ENCODE measurements at regions not wholly inside any gene's neighbourhood (a gene's known extent, or its start where the extent isn't known, plus 50 kb on each side); places are given as distances from the start of the nearest gene placed in this dataset.

DNA sequence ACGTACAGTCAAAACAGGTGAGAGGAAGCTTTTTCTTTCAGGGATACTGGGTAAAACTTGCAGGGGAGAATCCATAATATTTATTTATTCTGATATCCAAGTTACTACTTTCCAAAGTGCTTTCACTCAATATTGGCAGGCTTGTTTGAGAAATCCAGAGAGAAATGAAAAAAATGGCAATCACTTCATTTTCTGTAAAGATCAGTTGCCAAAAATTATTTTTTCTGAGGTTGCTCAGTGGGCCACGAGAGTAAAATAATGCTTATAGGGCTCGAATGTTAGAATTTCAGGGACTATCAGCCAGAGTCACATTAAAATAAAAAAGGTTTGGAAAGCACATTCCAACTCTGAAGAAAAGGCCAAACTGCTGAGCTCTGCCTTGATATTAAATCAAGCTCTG is 324.6 kb upstream of the RND3 start:
- no peak for TF ChIP-seq CTCF (conservative IDR thresholded peaks at IDR 0.05)
- TF ChIP-seq EZH2 (IDR thresholded peaks at IDR 0.05; ENCODE audit: low read depth), result no peak
- no peak for DNase-seq
- Histone ChIP-seq H3K4me1 (replicated peaks; ENCODE audit: insufficient read depth) (no peaks in the 10 kb centered on the region), H3K9me3 (ENCODE audit: insufficient read depth, low read depth) (no peaks in the 10 kb centered on the region), H2AFZ (no peak overlapping the region), H3K4me2 (no peak overlapping the region), H3K4me3 (no peak overlapping the region), H4K20me1 (ENCODE audit: insufficient read depth) (no peaks in the 10 kb centered on the region), H3K79me2 (ENCODE audit: low read depth) (no peaks in the 10 kb centered on the region), H3K27ac (no peak overlapping the region), H3K36me3 (ENCODE audit: low read depth) (no peaks in the 10 kb centered on the region), H3K27me3 (ENCODE audit: insufficient read depth, low read depth) (no peaks in the 10 kb centered on the region), H3F3A (ENCODE audit: insufficient read depth, low read depth) (no peaks in the 10 kb centered on the region), H3K9me2 (ENCODE audit: insufficient read depth) (no peaks in the 10 kb centered on the region)
- ChIA-PET CTCF (no interaction called here), POLR2A (ENCODE audit: unreplicated experiment) (no interaction called here)
- no TSS peak for BruUV-seq (replicated peaks)
- intact Hi-C loops (cut with micrococcal nuclease; ENCODE audit: unreplicated experiment), result no loop called here

DNA sequence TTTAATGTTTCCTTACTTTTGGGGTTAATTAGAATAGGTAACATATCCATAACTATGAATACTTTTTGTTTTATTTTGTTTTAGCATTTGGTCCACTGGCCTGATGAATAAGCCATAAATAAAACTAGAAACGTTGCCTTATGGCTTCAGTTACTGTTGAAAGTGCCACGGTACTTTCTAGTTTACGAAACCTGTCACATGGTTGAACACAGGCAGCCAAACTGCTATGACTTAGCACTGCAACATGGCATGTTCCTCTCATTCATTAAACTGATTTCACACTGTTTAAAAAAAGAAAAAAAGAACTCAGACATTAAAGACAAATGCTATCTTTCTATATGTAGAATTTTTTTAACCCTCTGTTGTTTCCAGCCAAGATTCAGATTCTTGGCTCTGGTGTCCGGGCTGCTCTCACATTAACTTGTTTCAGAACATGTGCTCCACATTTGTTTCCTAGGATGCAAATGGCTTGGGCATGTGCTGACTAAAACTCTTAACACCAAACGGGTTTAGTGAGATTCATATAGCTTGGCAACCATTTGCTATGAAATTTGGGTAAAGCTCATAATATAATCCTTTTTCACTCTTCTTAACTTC is 323.9 kb upstream of the RND3 start:
- H3K4me2 ChIP-seq, result no peak overlapping the region
- no peak for DNase-seq
- no peak for TF ChIP-seq EZH2 (IDR thresholded peaks at IDR 0.05; ENCODE audit: low read depth)

DNA sequence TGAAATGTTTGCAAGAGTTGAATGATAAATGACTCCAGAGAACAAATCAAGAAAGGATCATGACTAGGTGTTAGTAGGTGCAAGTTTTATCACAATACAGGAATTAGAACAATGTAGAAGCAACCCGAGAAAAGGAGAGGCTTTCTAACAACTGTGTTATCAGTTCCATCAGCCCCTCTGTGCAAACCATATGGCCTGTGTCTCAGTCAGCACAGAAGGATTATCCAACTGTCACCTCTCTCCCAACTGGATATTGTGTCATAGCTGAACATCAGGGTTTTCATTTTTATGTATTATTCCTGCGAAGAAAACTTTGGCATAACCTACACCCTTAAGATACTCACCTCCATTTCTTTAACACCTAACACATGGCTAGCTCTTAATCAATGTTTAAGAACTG is 321.6 kb upstream of the RND3 start:
- H3F3A ChIP-seq (ENCODE audit: insufficient read depth, low read depth), result no peaks in the 10 kb centered on the region
- H3K4me2 ChIP-seq, result no peak overlapping the region
- no peak overlapping the region for H3K27ac ChIP-seq
- TF ChIP-seq CTCF (conservative IDR thresholded peaks at IDR 0.05) (no peak), EZH2 (IDR thresholded peaks at IDR 0.05; ENCODE audit: low read depth) (no peak)
- no peak for DNase-seq
- H3K79me2 ChIP-seq (ENCODE audit: low read depth), result no peaks in the 10 kb centered on the region
- H3K9me3 ChIP-seq (ENCODE audit: insufficient read depth, low read depth), result no peaks in the 10 kb centered on the region
- no peaks in the 10 kb centered on the region for H4K20me1 ChIP-seq (ENCODE audit: insufficient read depth)
- ChIA-PET CTCF (no interaction called here), POLR2A (ENCODE audit: unreplicated experiment) (interaction anchor here (0.6 kb wide), 1 partner anchor 10 kb away, joined by 5 read pairs; no protein-coding TSS in a partner anchor)
- intact Hi-C loops (cut with micrococcal nuclease; ENCODE audit: unreplicated experiment), result no loop called here
- H3K9me2 ChIP-seq (ENCODE audit: insufficient read depth), result no peaks in the 10 kb centered on the region
- no peaks in the 10 kb centered on the region for H3K27me3 ChIP-seq (ENCODE audit: insufficient read depth, low read depth)
- no TSS peak for BruUV-seq (replicated peaks)
- no peak overlapping the region for H2AFZ ChIP-seq
- no peaks in the 10 kb centered on the region for H3K4me1 ChIP-seq (replicated peaks; ENCODE audit: insufficient read depth)
- no peaks in the 10 kb centered on the region for H3K36me3 ChIP-seq (ENCODE audit: low read depth)
- no peak overlapping the region for H3K4me3 ChIP-seq

More for the DNA sequence above, 323.9 kb upstream of the RND3 start:
- no peaks in the 10 kb centered on the region for H3F3A ChIP-seq (ENCODE audit: insufficient read depth, low read depth)
- no peaks in the 10 kb centered on the region for H3K4me1 ChIP-seq (replicated peaks; ENCODE audit: insufficient read depth)
- no peaks in the 10 kb centered on the region for H3K36me3 ChIP-seq (ENCODE audit: low read depth)
- no peak overlapping the region for H3K4me3 ChIP-seq
- H3K9me2 ChIP-seq (ENCODE audit: insufficient read depth), result no peaks in the 10 kb centered on the region
- no peaks in the 10 kb centered on the region for H3K9me3 ChIP-seq (ENCODE audit: insufficient read depth, low read depth)
- H3K79me2 ChIP-seq (ENCODE audit: low read depth), result no peaks in the 10 kb centered on the region
- H3K27me3 ChIP-seq (ENCODE audit: insufficient read depth, low read depth), result no peaks in the 10 kb centered on the region
- ChIA-PET CTCF (no interaction called here), POLR2A (ENCODE audit: unreplicated experiment) (no interaction called here)
- no TSS peak for BruUV-seq (replicated peaks)
- no peak overlapping the region for H2AFZ ChIP-seq
- intact Hi-C loops (cut with micrococcal nuclease; ENCODE audit: unreplicated experiment), result no loop called here
- H3K27ac ChIP-seq, result no peak overlapping the region
- no peaks in the 10 kb centered on the region for H4K20me1 ChIP-seq (ENCODE audit: insufficient read depth)

- Histone ChIP-seq H3K27me3 (ENCODE audit: insufficient read depth, low read depth) (no peaks in the 10 kb centered on the region), H2AFZ (no peak overlapping the region), H3K27ac (no peak overlapping the region), H3K9me2 (ENCODE audit: insufficient read depth) (no peaks in the 10 kb centered on the region), H3K4me1 (replicated peaks; ENCODE audit: insufficient read depth) (no peaks in the 10 kb centered on the region), H3K36me3 (ENCODE audit: low read depth) (no peaks in the 10 kb centered on the region), H3K4me2 (no peak overlapping the region), H3K4me3 (no peak overlapping the region), H3K79me2 (ENCODE audit: low read depth) (no peaks in the 10 kb centered on the region), H3F3A (ENCODE audit: insufficient read depth, low read depth) (no peaks in the 10 kb centered on the region), H3K9me3 (ENCODE audit: insufficient read depth, low read depth) (no peaks in the 10 kb centered on the region), H4K20me1 (ENCODE audit: insufficient read depth) (no peaks in the 10 kb centered on the region)
- DNase-seq, result no peak
- BruUV-seq (replicated peaks), result no TSS peak
- TF ChIP-seq EZH2 (IDR thresholded peaks at IDR 0.05; ENCODE audit: low read depth) (no peak), CTCF (conservative IDR thresholded peaks at IDR 0.05) (no peak)
- CTCF ChIA-PET, result no interaction called here
- POLR2A ChIA-PET (ENCODE audit: unreplicated experiment), result no interaction called here
- intact Hi-C loops (cut with micrococcal nuclease; ENCODE audit: unreplicated experiment), result no loop called here
These were observed 318.9 kb upstream of the RND3 start for GRCh38 chr2:150806336-150806735.

Measured in PC-9 (cell line).